PC-9 (cell line): ENCODE measurements at regions not wholly inside any gene's neighbourhood (a gene's known extent, or its start where the extent isn't known, plus 50 kb on each side); places are given as distances from the start of the nearest gene placed in this dataset.

Source experiments
- BruUV-seq: library from RNA; stranded (reverse); fragments of 400-500 nt; replicated peaks from 2 replicates; lab custom pipeline; 2021; lab: Mats Ljungman, UMichigan
- CTCF ChIA-PET: fragments of 300-600 bp; sonication (Branson Sonifier 250); formaldehyde crosslinking; loops from one replicate; lab custom pipeline; 2022; ENCODE audit warnings: antibody characterized with exemption; lab: Charles Lee
- POLR2A ChIA-PET: fragments of 300-600 bp; sonication (Branson Sonifier 250); formaldehyde crosslinking; loops from one replicate; lab custom pipeline; 2022; ENCODE audit warnings: antibody characterized with exemption; ENCODE audit not compliant: unreplicated experiment; lab: Charles Lee
- DNase-seq, 2 experiments: peaks; one replicate each; pipeline versions ENCODE4 v3.0.0 to v3.0.0-alpha.2; 2015 to 2022; ENCODE audit warnings: mixed read lengths in 1 of 2
- H2AFZ ChIP-seq: fragments of 200-600 bp; sonication (generic); 2 replicates; pipeline ENCODE4 v1.8.1; 2017; ENCODE audit warnings: antibody characterized with exemption
- H3F3A ChIP-seq: fragments of 200-600 bp; sonication (generic); 2 replicates; pipeline ENCODE4 v1.8.1; 2017; ENCODE audit warnings: antibody characterized with exemption, mild to moderate bottlenecking, low read depth; ENCODE audit not compliant: insufficient read depth
- H3K27ac ChIP-seq: fragments of 200-600 bp; sonication (generic); 2 replicates; pipeline ENCODE4 v1.6.1; 2016; ENCODE audit warnings: mixed run types
- H3K27me3 ChIP-seq: fragments of 200-600 bp; sonication (generic); 2 replicates; pipeline ENCODE4 v1.6.1; 2016; ENCODE audit warnings: low read depth, mixed run types; ENCODE audit not compliant: insufficient read depth
- H3K36me3 ChIP-seq: fragments of 200-600 bp; sonication (generic); 2 replicates; pipeline ENCODE4 v1.6.1; 2016; ENCODE audit warnings: low read depth, mixed run types
- H3K4me1 ChIP-seq: fragments of 200-600 bp; sonication (generic); replicated peaks from 2 replicates; pipeline ENCODE4 v1.6.1; 2016; ENCODE audit warnings: mixed run types; ENCODE audit not compliant: insufficient read depth
- H3K4me2 ChIP-seq: fragments of 200-600 bp; sonication (generic); 2 replicates; pipeline ENCODE4 v1.6.1; 2017; ENCODE audit warnings: mixed run types
- H3K4me3 ChIP-seq: fragments of 200-600 bp; sonication (generic); 2 replicates; pipeline ENCODE4 v1.6.1; 2016; ENCODE audit warnings: mixed run types
- H3K79me2 ChIP-seq: fragments of 200-600 bp; sonication (generic); 2 replicates; pipeline ENCODE4 v1.6.1; 2017; ENCODE audit warnings: low read depth, mixed run types
- H3K9me2 ChIP-seq: fragments of 200-600 bp; sonication (generic); 2 replicates; pipeline ENCODE4 v1.8.1; 2017; ENCODE audit warnings: mild to moderate bottlenecking; ENCODE audit not compliant: insufficient read depth
- H3K9me3 ChIP-seq: fragments of 200-600 bp; sonication (generic); 2 replicates; pipeline ENCODE4 v1.8.1; 2016; ENCODE audit warnings: low read depth; ENCODE audit not compliant: insufficient read depth
- H4K20me1 ChIP-seq: fragments of 200-600 bp; sonication (generic); 2 replicates; pipeline ENCODE4 v1.8.1; 2017; ENCODE audit not compliant: insufficient read depth
- CTCF ChIP-seq: fragments of 200-600 bp; sonication (generic); conservative IDR thresholded peaks from 2 replicates; pipeline ENCODE4 v1.6.1; 2017; ENCODE audit warnings: mixed run types, antibody characterized with exemption, mild to moderate bottlenecking, moderate library complexity
- EZH2 ChIP-seq: fragments of 200-600 bp; sonication (generic); IDR thresholded peaks from 2 replicates; pipeline ENCODE4 v1.8.0; 2017; ENCODE audit warnings: antibody characterized with exemption, low read depth
- intact Hi-C: fragments of 100-400 bp; cut with micrococcal nuclease; formaldehyde crosslinking; loops from one replicate; pipeline ENCODE4 v1.10.0; 2022; ENCODE audit not compliant: unreplicated experiment

DNA sequence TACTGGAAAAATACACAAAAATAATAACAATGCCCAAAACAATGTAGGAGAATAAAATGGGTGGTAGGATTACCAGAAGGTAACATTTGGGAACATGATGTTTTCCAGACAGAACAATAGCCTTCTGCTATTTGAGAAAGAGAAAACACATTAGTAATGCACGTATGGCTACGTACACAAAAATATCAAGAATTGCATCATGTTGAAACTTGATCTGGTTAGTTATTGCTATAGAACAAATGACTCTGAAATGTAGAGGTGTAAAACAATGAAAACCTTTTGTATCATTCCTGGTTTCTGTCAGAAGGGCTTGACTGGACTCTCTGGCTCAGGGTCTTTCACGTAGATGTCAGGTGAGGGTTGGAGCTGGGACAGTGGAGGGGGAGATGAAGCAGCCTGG lies 1040.0 kb downstream of the FAT4 start:
- H3K9me2 ChIP-seq = no peaks in the 10 kb centered on the region
- H3K4me1 ChIP-seq = no peaks in the 10 kb centered on the region
- H3K27ac ChIP-seq = no peak overlapping the region
- H3K36me3 ChIP-seq = no peaks in the 10 kb centered on the region
- no peak overlapping the region for H3K4me2 ChIP-seq
- H3F3A ChIP-seq = no peaks in the 10 kb centered on the region
- H2AFZ ChIP-seq = no peak overlapping the region
- no peak for DNase-seq
- no TSS peak for BruUV-seq
- intact Hi-C loops = no loop called here
- CTCF ChIA-PET = no interaction called here
- H3K27me3 ChIP-seq = no peaks in the 10 kb centered on the region
- no peaks in the 10 kb centered on the region for H4K20me1 ChIP-seq
- no peaks in the 10 kb centered on the region for H3K9me3 ChIP-seq
- POLR2A ChIA-PET = no interaction called here
- H3K4me3 ChIP-seq = no peak overlapping the region
- H3K79me2 ChIP-seq = no peaks in the 10 kb centered on the region
- TF ChIP-seq CTCF = no peak
- TF ChIP-seq EZH2 = no peak

DNA sequence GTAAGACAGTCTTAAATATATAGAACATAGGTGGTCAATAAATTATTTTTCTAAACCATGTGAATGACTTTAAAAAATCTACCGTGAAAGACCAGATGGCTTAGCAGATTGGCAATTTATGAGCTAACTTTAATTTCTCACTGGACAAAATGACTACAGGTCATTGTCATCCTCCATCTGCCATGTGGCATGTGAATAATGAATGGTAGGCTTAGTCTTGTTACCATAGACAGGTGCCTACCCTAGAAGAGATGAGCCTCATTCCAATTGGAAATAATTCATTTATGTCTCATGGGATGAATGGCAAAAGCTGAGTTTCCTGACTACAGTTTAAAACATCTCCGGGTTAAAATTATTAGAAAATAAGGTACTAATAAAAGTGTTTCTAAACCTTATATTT lies 1043.3 kb downstream of the FAT4 start:
- H3K79me2 ChIP-seq = no peaks in the 10 kb centered on the region
- H3F3A ChIP-seq = no peaks in the 10 kb centered on the region
- intact Hi-C loops = no loop called here
- H4K20me1 ChIP-seq = no peaks in the 10 kb centered on the region
- no peak overlapping the region for H2AFZ ChIP-seq
- no peak overlapping the region for H3K27ac ChIP-seq
- no peaks in the 10 kb centered on the region for H3K9me3 ChIP-seq
- POLR2A ChIA-PET = no interaction called here
- no peak overlapping the region for H3K4me2 ChIP-seq
- no peaks in the 10 kb centered on the region for H3K27me3 ChIP-seq
- TF ChIP-seq CTCF (no peak), EZH2 (no peak)
- no peak overlapping the region for H3K4me3 ChIP-seq
- no peaks in the 10 kb centered on the region for H3K9me2 ChIP-seq
- CTCF ChIA-PET = interaction anchor here (0.6 kb wide), 1 partner anchor 84 kb away, joined by 4 read pairs; no protein-coding TSS in a partner anchor
- no peaks in the 10 kb centered on the region for H3K4me1 ChIP-seq
- BruUV-seq = no TSS peak
- H3K36me3 ChIP-seq = no peaks in the 10 kb centered on the region
- DNase-seq = no peak

- ChIA-PET CTCF (no interaction called here), POLR2A (no interaction called here)
- Histone ChIP-seq H3K4me1 (no peaks in the 10 kb centered on the region), H3K27me3 (no peaks in the 10 kb centered on the region), H4K20me1 (no peaks in the 10 kb centered on the region), H3K4me2 (no peak overlapping the region), H3K79me2 (no peaks in the 10 kb centered on the region), H3K9me2 (no peaks in the 10 kb centered on the region), H3K4me3 (no peak overlapping the region), H3K36me3 (no peaks in the 10 kb centered on the region), H3F3A (no peaks in the 10 kb centered on the region), H2AFZ (no peak overlapping the region), H3K27ac (no peak overlapping the region), H3K9me3 (no peaks in the 10 kb centered on the region)
- intact Hi-C loops = no loop called here
- no peak for DNase-seq
- no TSS peak for BruUV-seq
- no peak for TF ChIP-seq EZH2
- no peak for TF ChIP-seq CTCF
Observed at GRCh38 chr4:126361287-126361686, 1046.5 kb downstream of the FAT4 start.
